Fibroblast of the aortic adventitia (primary cell): ENCODE measurements at regions not wholly inside any gene's neighbourhood (a gene's known extent, or its start where the extent isn't known, plus 50 kb on each side); places are given as distances from the start of the nearest gene placed in this dataset.

Experiments
- DNase-seq: peaks from one replicate; pipeline ENCODE4 v3.0.0-alpha.2; 2010; ENCODE audit warnings: low read depth
- H3K4me3 ChIP-seq: 2 replicates; pipeline ENCODE4 v1.5.1; 2011; ENCODE audit warnings: low read depth, mild to moderate bottlenecking, control low read depth, low read length, moderate library complexity
- TF ChIP-seq, protein P1 (sequence below): IDR thresholded peaks from 2 replicates; pipeline ENCODE4 v1.5.1; 2011; ENCODE audit warnings: mild to moderate bottlenecking, low read length, control low read depth, inconsistent platforms; ENCODE audit not compliant: insufficient read depth

DNA sequence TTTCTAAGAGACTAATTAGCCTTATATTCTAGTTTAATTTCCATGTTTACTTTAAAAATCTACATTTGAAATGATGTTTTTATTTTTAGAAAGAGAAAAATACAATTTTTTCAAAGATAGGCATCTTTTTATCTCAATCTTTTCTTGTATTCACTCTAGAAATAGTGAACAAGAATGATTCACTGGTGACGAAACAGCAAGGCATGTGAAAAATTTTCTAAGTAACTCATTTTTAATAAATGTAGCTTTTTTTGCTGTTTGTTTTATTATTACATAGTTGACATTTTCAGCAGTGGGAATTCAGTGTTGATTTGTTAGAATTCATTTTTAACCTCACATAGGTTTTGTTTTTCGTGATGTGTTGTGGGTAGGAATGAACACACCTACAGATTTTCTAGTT lies 1226.4 kb downstream of the NSUN3 start:
- TF ChIP-seq, protein P1, sequence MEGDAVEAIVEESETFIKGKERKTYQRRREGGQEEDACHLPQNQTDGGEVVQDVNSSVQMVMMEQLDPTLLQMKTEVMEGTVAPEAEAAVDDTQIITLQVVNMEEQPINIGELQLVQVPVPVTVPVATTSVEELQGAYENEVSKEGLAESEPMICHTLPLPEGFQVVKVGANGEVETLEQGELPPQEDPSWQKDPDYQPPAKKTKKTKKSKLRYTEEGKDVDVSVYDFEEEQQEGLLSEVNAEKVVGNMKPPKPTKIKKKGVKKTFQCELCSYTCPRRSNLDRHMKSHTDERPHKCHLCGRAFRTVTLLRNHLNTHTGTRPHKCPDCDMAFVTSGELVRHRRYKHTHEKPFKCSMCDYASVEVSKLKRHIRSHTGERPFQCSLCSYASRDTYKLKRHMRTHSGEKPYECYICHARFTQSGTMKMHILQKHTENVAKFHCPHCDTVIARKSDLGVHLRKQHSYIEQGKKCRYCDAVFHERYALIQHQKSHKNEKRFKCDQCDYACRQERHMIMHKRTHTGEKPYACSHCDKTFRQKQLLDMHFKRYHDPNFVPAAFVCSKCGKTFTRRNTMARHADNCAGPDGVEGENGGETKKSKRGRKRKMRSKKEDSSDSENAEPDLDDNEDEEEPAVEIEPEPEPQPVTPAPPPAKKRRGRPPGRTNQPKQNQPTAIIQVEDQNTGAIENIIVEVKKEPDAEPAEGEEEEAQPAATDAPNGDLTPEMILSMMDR = no peak
- no peak overlapping the region for H3K4me3 ChIP-seq
- DNase-seq = peak; percentile 63

DNA sequence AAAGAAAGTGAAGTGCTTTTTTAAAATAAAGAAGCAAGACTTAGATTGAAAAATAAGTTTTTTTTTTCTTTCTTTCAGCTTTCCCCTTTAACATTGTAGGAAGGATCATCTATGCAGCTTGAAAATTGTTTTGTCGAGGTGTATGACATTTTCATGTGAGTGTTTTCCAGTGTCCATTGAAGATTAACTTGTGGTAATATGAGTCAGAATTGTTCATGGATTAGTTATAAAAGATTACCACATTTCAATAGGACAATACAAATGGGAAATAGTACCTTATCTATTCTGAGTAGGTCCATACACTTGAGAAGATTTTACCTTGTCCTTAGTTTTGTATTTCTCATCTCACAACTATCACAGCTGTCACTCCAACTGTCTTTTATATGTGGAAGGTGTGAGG lies 1234.7 kb downstream of the NSUN3 start:
- TF ChIP-seq, protein P1 = no peak
- no peak for DNase-seq
- no peak overlapping the region for H3K4me3 ChIP-seq

DNA sequence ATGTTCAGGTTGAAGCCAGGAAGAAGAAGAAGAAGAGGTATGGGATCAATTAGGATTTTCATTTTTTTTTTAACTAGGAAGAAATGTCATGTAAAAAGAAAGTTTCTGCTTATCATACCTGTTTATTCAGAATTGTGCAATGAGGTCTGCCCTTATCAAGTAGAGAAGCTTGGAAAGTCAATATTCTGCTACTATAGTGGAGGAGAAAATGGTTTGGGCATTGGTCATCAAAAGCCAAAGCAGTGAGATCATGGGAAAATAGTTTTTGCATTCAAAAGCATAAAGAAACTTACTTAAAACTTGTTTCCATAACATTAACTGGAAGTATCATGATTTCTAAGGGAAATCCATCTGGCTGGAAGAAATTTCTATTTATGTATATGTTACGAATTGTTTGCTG lies 1239.2 kb downstream of the NSUN3 start:
- DNase-seq = peak; percentile 58
- no peak overlapping the region for H3K4me3 ChIP-seq
- TF ChIP-seq, protein P1 = no peak

DNA sequence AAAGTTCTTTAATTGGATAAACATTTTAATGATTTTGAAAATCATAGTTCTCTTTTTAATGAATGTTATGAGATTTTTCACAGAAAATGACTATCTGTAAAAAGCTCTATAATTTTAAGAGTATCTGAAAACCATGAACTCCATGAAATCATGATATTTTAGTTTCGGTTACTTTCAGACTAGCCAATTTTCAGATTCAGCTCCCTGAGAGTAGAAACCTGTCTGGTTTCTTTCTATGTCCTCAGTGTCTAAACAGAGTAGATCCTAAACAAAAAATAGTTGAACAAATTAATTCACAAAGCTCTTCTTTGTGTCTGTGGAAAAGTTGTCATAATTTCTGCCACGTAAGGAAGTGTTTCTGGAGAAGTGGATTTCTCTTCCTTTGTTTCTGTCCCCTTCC lies 1247.7 kb downstream of the NSUN3 start:
- TF ChIP-seq, protein P1 = no peak
- no peak overlapping the region for H3K4me3 ChIP-seq
- no peak for DNase-seq

DNA sequence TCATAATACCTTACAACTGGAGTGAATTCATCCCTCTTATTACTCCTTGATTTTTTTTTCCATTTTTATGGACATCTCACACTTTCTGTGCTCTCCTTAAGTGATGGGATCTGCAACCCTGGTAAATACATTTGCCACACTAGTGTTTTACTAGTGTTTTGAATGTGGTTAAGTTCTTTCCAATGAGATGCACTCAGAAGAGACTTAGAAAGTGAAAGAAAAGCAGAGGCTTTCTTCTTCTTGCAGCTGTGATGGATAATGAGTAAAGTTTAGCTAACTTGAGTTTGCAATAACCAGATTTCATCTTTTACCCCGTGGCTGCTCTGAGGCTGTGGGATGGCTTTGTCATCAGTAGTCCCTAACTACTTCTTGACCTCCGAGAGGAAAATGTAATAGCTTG lies 1248.4 kb downstream of the NSUN3 start:
- TF ChIP-seq, protein P1 = no peak

DNA sequence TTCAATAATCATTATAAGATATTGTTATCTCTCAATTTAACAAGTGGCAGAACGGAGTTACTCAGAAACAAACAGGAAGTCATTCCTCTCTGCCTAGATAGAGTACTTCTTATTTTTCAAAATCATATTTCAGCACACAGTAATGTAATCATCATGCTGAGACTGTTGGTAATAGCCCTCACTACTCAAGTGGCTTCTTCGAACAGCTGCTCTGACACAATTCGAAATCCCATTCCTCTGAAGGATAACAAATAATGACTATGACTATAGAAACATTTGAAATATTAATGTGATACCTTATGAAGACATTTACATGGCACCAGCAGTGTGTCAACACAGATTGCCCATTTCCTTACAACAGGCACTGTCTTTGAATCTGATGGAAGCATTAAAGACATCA lies 1249.8 kb downstream of the NSUN3 start:
- DNase-seq = no peak
- TF ChIP-seq, protein P1 = no peak
- no peak overlapping the region for H3K4me3 ChIP-seq

More for the DNA sequence above, 1248.4 kb downstream of the NSUN3 start:
- no peak for DNase-seq
- no peak overlapping the region for H3K4me3 ChIP-seq

DNA sequence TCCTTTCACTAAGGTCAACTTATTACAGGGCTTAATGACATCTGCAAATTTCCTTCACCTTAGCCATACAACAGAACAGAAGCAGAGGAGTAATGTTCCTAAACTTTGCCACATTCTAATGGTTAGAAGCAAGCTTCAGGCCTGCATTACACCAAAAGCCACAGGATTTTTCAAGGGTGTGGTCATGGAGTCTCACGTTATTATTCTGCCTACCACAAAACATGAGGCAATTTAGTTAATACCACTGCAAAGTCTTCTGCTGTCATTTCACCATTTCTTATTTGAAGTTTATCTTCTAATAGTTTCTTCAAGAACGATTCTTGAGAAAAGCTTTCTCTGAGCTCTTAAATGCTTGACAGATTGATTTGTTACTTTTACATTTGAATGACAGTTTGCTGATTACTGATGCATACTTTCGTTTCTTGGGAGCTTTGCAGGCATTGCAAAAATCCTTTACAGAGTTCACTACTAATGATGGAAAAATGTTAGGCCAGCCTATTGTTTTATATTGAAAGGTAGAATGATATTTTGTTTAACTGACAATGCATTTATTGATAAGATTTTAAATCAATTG lies 1257.1 kb downstream of the NSUN3 start:
- DNase-seq = peak; percentile 22
- H3K4me3 ChIP-seq = no peak overlapping the region
- TF ChIP-seq, protein P1 = no peak
